ENCODE measurements at regions not wholly inside any gene's neighbourhood (a gene's known extent, or its start where the extent isn't known, plus 50 kb on each side); places are given as distances from the start of the nearest gene placed in this dataset.
A peak's percentile ranks its signal among the peaks of the same experiment; 100 is the strongest.
"Not testable (repeated sequence)": the region's sequence is repeated elsewhere in the genome, so short reads cannot be mapped to it uniquely, and the experiment has no call there.

DNA sequence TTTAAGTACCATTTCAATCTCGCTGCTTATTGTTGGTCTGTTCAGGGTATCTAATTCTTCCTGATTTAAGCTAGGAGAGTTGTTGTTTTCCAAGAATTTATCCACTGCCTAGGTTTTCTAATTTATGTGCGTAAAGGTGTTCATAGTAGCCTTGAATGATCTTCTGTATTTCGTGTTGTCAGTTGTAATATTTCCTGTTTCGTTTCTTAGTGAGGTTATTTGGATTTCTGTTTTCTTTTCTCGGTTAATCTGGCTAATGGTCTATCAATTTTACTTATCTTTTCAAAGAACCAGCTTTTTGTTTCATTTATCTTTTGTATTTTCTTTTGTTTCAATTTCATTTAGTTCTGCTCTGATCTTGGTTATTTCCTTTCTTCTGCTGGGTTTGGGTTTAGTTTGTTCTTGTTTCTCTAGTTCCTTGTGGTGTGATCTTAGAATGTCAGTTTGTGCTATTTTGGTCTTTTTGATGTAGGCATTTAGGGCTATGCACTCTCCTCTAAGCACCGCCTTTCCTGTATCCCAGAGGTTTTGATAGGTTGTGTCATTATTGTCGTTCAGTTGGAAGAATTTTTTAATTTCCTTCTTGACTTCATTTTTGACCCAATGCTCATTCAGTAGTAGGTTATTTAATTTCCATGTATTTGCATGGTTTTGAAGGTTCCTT is 92.5 kb upstream of the CSRP2 start:
- not testable (repeated sequence) for DNase-seq (ENCODE audit: low spot score)

DNA sequence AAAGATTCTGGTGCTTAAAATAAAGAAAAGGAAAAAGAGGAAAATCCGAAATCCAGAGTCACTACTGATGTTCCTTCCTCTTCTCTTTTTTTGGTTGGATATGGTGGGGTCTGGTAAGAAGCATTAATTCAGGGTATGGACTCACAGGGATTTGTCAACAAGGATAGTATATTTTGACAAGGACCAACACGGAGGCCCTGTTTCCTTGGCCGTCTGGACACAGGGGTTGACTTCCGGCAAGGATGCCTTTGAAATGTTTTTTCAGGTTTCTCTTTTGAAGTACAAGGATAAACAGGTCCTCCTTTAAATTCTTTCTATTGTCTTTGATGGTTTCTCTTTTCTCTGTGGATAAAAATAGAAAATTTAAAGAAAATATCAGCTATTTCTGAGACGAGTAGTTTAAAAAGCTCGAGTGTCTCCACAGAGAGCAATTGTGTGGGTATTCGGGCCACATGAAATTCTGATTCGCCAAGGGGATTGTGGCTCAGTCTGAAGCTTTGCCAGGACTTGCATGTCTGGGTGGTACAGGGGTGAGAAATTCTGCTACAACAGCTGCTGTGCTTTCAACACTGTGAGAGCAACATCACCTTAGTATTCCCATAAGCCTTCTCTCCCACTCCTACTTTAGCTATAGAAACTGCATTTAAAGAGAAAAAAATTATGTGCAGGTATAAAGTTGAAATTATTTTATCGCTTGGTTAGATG is 88.5 kb upstream of the CSRP2 start:
- no peak for DNase-seq (ENCODE audit: low spot score)

DNA sequence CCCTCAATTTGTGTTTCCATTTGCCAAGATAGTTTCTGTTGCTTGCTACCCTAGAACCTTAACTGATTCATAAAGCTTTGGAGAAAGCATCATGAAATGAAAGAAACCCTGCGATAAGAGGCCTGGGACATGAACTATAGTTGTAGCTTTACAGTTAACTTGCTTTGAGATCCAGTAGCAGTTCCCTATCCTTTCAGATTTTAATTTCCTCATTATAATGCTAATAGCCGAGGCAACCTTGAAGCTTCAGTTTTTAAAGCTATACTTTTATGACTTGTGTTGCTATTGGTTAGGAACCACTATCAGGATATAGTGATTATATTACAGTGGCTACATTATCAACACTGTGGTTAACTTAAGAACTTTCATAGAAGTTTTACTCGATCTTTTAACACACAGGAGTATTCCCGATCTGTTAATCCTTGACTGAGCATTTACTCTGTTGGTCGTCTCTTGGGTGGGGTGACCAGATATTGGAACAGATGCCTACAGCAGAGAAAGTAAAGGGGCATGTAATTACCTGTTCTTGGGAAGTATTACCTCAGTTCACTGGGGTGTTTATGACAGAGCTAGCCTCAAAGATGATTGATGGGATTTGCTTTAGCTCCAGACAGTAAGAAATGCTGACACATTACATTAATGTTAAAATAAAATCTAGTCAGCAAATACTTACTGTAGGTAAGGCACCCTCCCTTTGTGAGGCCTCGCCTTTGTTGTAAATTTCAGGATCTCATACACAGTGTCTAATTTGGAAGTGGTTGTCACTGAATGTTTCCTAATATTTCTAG is 86.2 kb upstream of the CSRP2 start:
- DNase-seq (ENCODE audit: low spot score): no peak

DNA sequence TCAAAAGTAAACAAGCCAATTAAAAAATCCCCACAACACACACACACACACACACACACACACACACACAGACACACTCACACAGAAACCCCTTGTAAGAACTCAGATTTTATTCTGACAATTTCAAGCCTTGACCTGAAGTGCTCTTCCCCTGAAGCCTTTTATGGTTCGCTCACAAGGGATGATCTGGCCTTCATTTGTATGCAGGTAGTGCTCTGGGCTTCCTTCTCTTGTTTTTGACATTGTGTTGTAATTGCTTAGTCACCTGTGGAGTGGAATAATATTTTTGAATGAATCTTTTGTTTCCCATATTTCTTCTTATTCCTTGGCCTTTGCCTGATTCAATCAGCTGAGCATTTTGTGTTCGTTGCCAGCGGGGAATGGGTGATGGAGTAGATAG is 83.3 kb upstream of the CSRP2 start:
- no peak for DNase-seq (ENCODE audit: low spot score)

DNA sequence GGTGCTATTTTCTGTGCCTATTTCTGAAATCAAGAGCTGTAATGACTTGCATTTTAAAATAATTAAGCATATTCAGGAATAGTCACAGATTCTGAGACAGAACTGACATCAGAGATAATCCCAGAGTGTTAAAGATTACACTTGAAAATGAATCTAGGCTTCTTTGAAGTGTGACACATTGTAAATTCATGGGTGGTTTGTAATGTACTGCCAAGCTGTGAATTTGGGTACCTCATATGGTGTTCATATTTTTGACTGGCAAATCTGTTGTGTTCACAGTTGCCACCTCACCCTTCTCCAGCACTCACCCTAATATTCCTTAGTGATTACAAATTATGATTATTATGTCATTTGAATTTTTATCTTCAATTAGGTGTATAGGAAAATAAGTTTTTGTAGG is 78.5 kb upstream of the CSRP2 start:
- DNase-seq (ENCODE audit: low spot score): no peak

DNA sequence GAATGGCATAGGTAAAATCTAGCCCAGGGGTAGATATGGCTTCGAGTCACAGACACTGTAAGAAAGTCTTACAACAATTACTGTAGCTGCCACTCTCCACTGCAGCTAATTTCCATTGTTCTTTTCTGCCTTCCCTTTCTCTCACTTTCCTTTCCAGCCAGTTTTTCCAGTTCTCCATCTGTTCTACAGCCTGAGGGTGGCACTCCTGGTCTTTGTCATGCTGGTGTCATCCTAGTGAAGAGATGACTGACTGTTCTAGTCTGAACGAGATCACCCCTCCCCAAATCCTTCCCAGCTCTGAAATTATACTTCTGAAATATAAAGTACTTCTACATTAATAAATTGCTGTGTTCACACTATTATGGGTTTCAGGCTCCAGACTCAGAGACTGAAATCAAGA is 74.2 kb upstream of the CSRP2 start:
- DNase-seq (ENCODE audit: low spot score): no peak

DNA sequence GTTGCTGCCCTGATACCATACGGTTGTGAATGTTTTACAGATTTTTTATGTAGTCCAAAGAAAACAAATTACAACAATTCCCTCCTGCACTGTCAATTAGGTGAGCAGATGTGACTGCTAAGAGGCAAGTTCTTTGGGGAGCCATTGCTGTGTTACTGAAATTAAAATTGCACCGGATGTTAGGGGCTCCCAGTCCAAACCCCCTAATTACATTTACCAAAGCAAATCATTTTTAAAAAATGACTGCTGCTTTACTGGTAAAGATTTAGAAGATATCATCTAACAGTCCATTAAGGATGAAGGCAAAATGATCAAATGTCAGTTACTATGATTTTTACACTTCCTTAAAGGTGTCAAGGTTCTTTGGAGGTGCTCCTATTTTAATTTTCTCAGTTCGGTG is 70.1 kb upstream of the CSRP2 start:
- DNase-seq (ENCODE audit: low spot score): no peak

DNA sequence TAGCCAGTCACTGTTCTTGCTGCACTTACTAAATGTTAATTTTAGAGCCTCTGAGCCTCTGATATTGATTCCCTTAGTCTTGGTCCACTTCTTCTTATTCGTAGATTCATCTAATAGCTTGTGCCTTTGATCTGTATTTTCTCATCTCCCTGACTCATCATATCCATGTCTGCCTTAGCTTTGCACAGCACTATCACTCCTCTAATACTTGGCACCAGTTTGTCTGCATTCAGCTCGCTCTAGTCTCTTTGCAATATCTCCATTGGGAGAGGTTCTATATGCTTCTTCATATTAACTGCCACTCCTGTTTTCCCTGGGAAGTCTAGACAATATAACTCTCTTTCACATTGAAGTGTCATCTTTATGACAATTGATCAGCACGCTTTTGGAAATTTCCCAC is 68.5 kb upstream of the CSRP2 start:
- DNase-seq (ENCODE audit: low spot score): no peak

DNA sequence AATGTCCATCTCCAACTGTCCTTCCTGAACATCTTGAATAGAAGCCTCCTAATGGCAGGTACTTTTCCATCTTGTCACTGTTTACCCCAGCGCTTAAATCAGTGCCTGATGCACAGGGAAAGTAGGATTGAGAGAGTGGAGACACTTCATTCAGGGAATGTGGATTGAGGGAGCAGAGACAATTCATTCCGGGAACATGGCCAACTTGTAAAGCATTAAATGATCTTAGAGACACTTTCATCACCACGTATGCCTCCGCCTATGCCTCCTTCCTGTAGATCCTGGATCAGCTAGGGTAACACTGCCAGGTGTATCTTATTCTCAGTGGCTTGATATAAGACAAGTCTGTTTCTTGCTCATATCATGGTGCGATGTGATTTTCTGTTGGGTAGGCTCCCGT is 67.6 kb upstream of the CSRP2 start:
- DNase-seq (ENCODE audit: low spot score): no peak

DNA sequence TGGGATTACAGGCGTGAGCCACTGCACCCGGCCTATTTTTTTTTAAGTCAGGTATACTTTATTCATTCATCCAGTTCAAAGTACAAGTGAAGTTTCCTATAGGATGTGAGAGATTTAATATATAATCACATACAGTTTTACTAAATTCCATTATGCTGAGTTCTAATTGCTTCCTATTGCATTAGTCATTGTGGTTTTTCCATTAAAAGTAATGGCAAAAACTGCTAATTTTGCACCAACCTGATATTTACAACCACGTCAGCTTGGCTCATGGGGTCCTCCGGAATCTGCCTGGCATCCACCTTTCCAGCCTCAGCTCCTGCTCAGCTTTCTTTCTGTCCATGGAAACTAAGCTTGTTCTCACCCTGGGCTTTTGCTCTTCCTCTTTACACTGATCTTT is 67.0 kb upstream of the CSRP2 start:
- DNase-seq (ENCODE audit: low spot score): no peak

DNA sequence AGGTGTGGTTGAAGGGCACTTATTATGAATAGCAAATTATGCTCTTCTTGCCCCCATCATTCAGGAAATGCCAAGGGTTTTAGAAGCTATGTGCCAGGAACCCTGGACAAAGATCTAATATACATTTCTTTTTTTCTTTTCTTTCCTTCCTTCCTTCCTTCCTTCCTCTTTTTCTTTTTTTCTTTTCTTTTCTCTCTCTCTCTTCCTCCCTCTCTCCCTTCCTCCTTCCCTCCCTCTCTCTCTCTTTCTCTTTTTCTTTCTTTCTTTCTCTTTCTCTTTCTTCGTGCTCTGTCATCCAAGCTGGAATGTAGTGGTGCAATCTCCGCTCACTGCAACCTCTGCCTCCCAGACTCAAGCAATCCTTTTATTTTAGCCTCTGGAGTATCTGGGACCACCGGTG is 66.1 kb upstream of the CSRP2 start:
- DNase-seq (ENCODE audit: low spot score): no peak

DNA sequence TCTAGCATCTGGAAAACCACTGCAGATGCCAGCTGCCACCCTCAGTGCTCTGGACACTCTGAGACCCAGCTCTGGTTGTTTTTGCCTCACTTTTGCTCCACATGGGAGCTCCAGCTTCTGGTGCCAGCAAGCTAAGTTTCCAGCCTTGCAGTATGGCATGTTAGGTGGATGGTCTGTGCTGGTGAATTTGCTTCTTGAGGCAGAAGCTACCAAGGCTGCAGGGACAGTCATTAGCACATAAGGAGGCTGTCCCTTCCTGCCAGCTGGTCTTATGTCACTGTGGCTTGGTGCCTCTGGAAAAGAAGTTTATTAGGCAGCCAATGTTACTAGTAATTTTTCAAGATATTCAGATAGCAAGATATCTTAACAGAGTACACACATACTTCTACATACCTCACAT is 64.2 kb upstream of the CSRP2 start:
- no peak for DNase-seq (ENCODE audit: low spot score)

DNA sequence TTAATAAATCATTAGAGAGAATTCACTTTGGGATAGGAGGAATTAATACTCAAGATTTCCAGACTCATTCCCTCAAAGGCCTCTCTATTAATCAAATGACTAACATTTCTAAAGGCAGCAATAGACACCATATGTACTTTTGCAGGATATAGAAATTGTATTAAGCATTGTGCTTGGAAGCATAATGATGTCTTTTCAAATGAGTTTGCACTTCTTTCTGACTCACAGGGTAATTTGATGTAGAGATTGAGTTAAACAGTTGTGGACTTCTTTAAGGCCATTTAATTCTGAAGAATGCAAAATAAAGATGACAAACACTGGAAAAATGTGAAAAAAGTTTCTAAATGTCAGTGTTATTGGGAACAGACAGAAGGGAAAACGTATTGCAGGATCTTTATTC is 63.4 kb upstream of the CSRP2 start:
- DNase-seq (ENCODE audit: low spot score): no peak

DNA sequence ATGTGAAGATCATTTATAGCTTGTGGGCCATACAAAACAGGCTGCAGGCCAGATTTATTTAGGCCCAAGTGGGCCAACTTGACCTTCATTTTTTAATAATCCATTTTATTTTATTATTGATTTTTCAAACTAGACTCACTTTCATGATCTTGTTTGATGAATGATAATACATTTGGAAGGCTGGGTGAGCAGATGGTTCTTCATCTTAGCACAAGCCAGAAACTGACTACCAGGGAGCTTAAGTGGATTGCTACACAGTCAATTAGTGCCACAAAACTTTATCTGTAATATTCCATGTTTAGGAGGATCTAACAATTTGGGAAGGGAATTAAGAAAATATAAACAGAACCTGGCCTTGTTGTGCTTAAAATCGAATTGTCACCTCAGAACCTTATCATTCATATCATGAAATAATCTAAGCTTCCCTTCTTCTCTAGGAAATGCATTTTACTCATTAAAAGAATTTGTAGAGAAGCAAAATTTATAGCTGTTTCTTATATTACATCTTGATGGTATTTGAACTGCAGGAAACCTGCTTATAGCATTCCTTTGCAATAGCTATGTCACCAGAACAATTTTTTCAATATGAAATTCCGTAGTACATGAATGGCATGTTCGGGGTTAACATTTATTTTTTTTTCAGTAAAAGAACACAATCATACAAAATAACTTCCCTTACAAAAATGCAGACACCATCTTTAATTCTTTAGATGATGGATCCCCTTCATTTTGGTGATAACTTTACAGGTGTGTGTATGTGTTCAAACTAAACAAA is 62.0 kb upstream of the CSRP2 start:
- no peak for DNase-seq (ENCODE audit: low spot score)

DNA sequence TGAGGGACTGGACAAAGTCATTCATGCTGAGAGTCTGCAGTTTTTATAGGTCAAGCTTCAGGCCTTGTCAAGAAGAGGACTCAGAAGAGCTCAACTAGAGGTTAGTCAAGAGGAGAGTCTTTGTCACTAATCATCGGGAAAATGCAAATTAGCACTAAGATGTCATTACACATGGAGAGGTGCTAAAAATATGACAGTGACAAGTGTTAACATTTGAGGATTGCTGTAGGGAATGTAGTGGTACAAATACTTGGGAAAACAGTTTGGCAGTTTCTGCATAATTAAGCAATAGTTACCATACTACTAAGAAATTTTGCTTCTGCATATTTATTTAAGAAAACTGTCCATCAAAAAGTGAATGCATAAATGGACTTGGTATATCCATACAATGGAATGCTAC is 60.9 kb upstream of the CSRP2 start:
- DNase-seq (ENCODE audit: low spot score): no peak

DNA sequence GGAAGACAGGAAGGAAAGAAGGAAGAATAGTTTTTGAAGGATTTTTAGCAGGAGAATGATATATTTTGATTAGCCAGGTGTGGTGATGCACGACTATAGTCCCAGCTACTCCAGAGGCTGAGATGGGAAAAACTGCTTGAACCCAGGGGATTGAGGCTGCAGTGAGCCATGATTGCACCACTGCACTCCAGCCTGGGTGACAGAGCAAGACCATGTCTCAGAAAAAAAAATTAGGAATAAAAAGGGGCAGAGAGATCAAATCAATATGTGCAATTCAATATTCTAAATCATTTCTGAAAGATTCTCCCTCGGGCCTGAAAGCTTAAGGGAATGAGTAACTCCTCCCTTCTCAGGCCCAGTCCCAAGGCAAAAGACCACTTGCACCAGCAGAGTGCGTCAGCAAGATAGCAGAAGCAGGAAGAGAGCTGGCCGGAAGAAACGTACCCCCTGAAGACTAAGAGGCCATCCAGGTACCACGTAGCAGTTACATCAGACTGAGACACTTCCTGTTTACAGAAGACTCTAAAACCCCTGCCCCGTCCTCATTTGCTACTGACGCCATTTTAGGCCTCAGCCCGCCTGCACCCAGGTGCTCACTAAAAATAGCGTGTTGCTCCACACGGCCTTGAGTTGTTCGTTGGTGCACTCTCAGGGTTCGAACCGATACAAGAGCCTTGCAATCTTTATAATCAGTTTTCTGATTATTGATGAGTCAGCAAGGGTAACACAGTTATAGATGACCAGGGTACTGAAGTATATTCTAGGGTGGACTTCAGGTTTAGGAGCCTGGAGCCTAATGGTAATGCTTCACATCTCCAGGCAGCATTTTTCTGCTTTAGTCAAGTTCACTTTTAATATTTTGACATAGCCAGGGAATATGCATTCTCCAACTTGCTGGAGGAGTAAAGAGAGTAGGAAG is 57.7 kb upstream of the CSRP2 start:
- DNase-seq (ENCODE audit: low spot score): no peak

DNA sequence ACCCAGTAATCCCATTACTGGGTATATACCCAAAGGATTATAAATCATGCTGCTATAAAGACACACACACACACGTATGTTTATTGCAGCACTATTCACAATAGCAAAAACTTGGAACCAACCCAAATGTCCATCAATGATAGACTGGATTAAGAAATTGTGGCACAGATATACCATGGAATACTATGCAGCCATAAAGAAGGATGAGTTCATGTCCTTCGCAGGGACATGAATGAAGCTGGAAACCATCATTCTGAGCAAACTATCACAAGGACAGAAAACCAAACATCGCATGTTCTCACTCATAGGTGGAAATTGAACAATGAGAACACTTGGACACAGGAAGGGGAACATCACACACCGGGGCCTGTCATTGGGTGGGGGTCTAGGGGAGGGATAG is 54.6 kb upstream of the CSRP2 start:
- DNase-seq (ENCODE audit: low spot score): not testable (repeated sequence)

DNA sequence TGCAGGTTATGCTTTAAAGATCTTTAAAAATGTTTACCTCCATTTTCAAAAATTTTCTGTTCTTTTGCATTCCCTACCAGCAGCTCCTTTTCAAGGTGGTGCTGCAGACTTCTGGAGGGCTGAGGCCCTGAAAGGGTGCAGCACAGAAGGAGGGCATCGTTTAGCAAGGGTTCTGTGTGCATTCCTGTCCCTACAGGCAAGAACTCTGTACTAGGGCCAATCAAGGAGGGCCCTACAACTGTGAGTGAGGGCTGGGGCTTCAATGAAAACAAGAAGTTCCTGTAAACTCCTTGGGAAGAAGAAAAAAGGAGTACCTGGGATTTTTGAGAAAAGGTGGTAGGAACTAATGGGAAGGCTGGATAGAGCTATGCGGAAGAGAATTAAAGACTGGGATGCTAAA is 50.7 kb upstream of the CSRP2 start:
- peak; percentile 34 for DNase-seq (ENCODE audit: low spot score)
